IPS-15b (cell line): ENCODE measurements at regions not wholly inside any gene's neighbourhood (a gene's known extent, or its start where the extent isn't known, plus 50 kb on each side); places are given as distances from the start of the nearest gene placed in this dataset.

Experiments
- H3K27me3 ChIP-seq: one replicate; pipeline ENCODE4 v1.6.1; 2013; ENCODE audit warnings: low read length; ENCODE audit not compliant: control insufficient read depth, insufficient read depth
- H3K36me3 ChIP-seq: one replicate; pipeline ENCODE4 v1.6.1; 2013; ENCODE audit warnings: low read length; ENCODE audit not compliant: control insufficient read depth, insufficient read depth
- H3K4me1 ChIP-seq: one replicate; pipeline ENCODE4 v1.6.1; 2013; ENCODE audit warnings: mild to moderate bottlenecking, low read length; ENCODE audit not compliant: control insufficient read depth, insufficient read depth
- H3K4me3 ChIP-seq: one replicate; pipeline ENCODE4 v1.5.1; 2013; ENCODE audit warnings: low read depth, low read length
- H3K9ac ChIP-seq: one replicate; pipeline ENCODE4 v1.6.1; 2013; ENCODE audit warnings: low read depth, mild to moderate bottlenecking, low read length
- H3K9me3 ChIP-seq: one replicate; pipeline ENCODE4 v1.6.1; 2013; ENCODE audit warnings: mild to moderate bottlenecking, low read length; ENCODE audit not compliant: control insufficient read depth, insufficient read depth

DNA sequence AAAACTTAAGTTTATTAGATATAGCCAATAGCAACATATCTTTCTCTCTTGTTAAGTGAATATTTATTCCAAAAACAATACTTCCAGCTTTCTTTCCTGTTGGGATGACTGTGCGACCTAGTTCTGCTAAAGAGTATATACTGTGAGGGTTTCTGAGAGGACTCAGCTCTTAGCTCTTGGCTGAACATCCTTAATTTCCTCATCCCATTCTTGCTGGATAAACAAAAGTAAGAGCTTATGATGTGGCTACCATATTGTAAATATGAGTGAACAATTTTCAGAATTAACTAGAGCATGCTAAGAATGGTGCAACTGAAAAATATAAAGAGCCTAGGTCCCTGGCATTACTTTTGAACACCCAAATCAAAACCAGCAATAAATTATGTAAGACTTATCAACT is 279.5 kb upstream of the GNAI1 start:
- Histone ChIP-seq H3K36me3 (no peaks in the 10 kb centered on the region), H3K4me1 (no peaks in the 10 kb centered on the region), H3K4me3 (no peak overlapping the region), H3K9me3 (no peaks in the 10 kb centered on the region), H3K9ac (no peak overlapping the region), H3K27me3 (no peaks in the 10 kb centered on the region)

DNA sequence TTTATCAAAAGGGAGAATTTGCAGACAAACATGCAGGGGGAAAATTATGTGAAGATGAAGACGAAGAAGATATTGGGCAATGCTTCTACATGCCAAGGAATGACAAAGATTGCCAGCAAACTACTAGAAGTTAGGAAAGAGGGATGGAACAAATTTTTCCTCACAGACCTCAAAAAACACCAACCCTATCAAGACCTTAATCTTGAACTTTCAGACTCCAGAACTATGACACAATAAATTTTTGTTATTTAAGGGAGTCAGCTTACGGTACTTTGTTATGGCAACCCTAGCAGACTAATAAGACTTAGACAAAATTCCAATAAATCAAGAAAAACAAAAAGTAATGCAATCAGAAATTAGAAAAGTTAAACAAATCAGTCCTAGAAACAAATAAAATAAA is 280.0 kb upstream of the GNAI1 start:
- no peaks in the 10 kb centered on the region for H3K4me1 ChIP-seq
- no peak overlapping the region for H3K9ac ChIP-seq
- no peaks in the 10 kb centered on the region for H3K27me3 ChIP-seq
- H3K9me3 ChIP-seq = no peaks in the 10 kb centered on the region
- H3K4me3 ChIP-seq = no peak overlapping the region
- no peaks in the 10 kb centered on the region for H3K36me3 ChIP-seq

DNA sequence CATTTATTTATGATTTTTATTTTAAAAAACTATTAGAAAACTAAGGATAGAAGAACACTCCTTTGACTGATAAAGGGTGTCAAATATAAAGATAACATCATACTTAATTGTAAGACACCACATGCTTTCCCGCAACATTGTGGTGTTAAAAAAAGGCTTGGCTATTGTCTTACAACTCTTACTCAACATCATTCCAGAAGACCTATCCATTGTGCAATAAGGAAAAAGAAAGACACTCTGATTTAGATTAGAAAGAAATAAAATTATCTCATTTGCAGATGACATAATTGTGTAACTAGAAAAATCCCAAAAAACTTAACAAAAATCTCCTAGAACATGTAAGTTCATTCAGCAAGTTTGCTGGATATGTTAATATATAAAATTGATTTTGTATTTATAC is 296.7 kb upstream of the GNAI1 start:
- Histone ChIP-seq H3K27me3 (no peaks in the 10 kb centered on the region), H3K4me1 (no peaks in the 10 kb centered on the region)

DNA sequence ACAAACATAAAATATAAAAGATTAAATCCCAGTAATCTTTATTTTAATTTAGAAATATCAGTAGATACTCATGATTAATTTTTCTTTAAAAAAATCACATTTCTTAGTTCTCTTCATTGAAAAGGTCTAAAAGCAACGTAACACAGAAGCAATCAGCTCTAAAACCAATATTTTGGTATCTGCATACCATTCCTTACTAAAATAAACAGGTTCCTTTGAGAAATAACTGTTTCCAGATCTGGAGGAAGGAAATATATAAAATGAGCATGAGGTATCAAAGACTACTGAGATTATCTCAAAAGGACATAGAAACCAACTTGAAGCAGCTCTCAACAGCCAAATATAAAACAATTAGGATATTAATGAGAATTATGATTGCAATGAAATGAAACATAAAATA is 301.0 kb upstream of the GNAI1 start:
- Histone ChIP-seq H3K4me3 (no peak overlapping the region), H3K9ac (no peak overlapping the region), H3K4me1 (no peaks in the 10 kb centered on the region), H3K27me3 (no peaks in the 10 kb centered on the region), H3K36me3 (no peaks in the 10 kb centered on the region), H3K9me3 (no peaks in the 10 kb centered on the region)

More for the DNA sequence above, 296.7 kb upstream of the GNAI1 start:
- Histone ChIP-seq H3K4me3 (no peak overlapping the region), H3K9me3 (no peaks in the 10 kb centered on the region), H3K9ac (no peak overlapping the region), H3K36me3 (no peaks in the 10 kb centered on the region)

DNA sequence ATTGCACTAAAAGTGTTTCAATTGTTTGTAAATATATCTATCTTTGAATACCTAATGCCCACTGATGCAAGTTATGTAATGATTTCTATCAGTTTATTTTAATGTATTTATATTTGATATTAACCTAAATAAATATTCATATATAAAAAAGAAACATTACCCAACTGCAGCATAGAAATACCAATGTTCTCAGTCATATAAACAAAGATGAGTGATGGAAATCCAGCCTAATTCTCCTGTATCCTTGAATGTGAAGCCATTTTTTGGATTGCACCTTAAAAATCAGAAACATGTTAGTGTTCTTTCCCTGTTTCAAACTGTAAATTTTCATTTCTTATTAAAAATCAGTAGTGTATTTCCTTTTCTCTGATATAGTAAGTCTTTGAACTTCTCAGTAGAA is 305.8 kb upstream of the GNAI1 start:
- no peaks in the 10 kb centered on the region for H3K36me3 ChIP-seq
- no peaks in the 10 kb centered on the region for H3K9me3 ChIP-seq
- H3K4me3 ChIP-seq = no peak overlapping the region
- no peaks in the 10 kb centered on the region for H3K27me3 ChIP-seq
- no peaks in the 10 kb centered on the region for H3K4me1 ChIP-seq
- H3K9ac ChIP-seq = no peak overlapping the region

DNA sequence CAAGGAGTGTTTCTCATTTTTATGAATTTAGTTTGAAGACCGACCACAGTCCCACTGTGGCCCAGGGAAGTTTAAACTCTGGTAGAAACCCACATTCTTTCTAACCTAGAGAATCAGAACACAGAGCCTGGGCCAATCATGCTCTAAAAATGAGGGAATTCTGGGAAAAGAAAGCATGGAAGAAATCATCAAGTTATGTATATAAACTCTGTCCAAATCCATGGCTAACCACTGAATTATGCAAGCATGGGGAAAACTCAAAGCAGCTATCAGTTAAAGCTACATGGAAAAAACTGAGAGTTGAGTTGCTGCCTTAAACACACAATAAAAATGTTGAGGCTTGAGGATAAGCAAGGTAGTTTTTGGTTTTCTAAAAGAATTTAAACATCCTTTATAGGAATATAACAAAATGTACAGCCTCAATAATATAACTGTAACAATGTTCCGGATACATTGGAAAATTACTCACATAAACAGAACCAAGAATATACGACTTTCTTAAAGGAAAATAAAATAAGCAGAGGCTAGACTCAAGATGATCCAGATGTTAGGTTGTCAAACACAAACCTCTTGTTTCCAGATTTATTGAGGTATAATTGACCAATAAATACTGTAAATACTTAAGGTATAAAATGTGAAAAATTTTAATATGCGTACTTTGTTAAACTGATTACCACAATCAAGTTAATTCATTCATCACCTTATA is 311.2 kb upstream of the GNAI1 start:
- Histone ChIP-seq H3K9me3 (no peaks in the 10 kb centered on the region), H3K4me3 (no peak overlapping the region), H3K4me1 (no peaks in the 10 kb centered on the region), H3K36me3 (no peaks in the 10 kb centered on the region), H3K9ac (no peak overlapping the region), H3K27me3 (no peaks in the 10 kb centered on the region)

DNA sequence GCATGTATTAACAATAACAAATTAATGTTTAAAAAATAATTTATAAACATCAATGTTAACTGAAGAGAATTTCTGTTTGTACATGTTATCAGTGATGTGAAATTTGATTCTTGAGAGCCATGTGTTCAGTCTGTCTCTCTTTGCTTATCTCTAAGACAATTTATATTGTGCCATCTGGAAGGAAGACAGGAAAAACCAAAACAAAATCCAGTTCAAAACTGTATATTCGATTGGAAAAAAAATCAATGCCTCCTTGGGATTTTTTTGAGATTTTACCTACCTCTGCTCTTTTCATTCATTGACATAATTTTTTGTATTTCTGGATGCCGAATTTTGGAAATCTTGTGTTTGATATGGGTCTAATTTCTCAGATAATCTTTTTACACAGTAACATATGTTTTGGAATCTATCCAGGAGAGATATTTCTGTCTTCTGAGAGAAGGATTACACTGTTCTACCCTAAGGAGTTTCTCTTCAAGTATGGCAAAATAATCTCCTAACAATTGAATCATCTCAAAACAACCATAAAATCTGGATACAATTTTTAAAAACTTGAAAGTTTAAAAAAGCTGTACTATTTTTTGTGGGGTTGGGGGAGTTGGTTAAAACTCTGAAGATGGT is 311.9 kb upstream of the GNAI1 start:
- no peak overlapping the region for H3K4me3 ChIP-seq

DNA sequence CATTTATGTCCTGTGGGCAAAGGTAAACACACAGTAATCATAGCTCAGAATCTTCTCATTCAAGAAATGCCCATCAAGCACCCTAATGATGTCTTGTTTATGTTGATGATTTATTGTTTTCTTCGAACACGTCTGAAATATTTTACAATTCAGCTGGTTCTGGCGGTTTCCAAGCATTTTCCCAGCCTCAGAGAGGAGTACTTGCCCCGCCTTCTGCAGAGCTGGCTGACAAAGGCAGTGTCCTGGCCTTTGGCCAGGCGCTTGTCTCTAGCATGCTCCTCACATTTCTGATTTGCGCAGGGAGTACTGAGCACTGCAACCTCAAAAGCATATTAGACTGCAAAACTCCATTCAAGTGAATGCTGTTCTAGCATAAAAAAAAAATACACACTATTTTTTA is 314.2 kb upstream of the GNAI1 start:
- no peak overlapping the region for H3K4me3 ChIP-seq
- no peaks in the 10 kb centered on the region for H3K4me1 ChIP-seq
- H3K36me3 ChIP-seq = no peaks in the 10 kb centered on the region
- no peak overlapping the region for H3K9ac ChIP-seq
- H3K27me3 ChIP-seq = no peaks in the 10 kb centered on the region
- H3K9me3 ChIP-seq = no peaks in the 10 kb centered on the region

More for the DNA sequence above, 311.9 kb upstream of the GNAI1 start:
- no peaks in the 10 kb centered on the region for H3K27me3 ChIP-seq
- no peaks in the 10 kb centered on the region for H3K9me3 ChIP-seq
- H3K36me3 ChIP-seq = no peaks in the 10 kb centered on the region
- no peaks in the 10 kb centered on the region for H3K4me1 ChIP-seq
- H3K9ac ChIP-seq = no peak overlapping the region

DNA sequence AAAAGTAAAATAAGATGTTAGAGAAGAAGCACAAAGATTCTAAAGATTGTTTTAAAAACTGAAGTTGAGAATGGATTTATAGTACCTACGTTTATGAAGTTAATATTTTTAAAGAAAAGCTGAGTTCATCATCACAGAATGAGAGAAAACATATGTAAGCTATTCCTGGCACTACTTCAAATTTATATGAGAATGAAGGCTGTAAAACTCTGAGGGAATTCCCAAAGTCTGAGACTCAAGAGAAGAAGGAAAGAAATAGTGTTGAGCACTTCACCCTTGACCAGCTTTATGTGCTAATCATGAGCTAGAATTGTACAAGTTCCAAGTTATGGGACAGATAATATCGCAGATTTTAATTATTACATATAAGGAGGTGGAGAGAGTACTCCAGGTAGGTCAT is 323.7 kb upstream of the GNAI1 start:
- Histone ChIP-seq H3K9ac (no peak overlapping the region), H3K9me3 (no peaks in the 10 kb centered on the region), H3K4me1 (no peaks in the 10 kb centered on the region), H3K27me3 (no peaks in the 10 kb centered on the region), H3K36me3 (no peaks in the 10 kb centered on the region), H3K4me3 (no peak overlapping the region)

DNA sequence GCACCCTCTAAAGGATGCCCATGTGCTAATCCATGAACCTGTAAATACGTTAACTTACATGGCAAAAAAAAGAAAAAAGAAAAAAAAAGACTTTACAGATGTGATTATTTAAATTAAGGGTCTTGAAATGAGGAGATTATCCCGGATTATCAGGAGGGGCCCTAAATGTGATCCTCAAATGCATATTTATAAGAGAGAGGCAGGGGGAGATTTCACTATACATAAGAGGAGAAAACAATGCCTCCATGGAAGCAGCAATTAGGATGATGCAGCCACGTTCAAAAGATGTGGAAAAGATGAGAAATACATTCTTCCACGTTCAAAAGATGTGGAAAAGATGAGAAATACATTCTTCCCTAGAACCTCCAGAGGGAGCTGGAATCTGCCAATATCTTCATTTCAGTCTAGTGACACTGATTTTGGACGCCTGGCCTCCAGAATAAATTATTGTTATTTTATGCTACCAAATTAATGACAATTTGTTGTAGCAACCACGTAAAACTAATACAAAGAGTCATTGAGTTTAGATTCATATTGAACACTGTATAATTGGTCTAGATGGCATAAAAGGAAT is 328.4 kb upstream of the GNAI1 start:
- H3K27me3 ChIP-seq = no peaks in the 10 kb centered on the region
- no peaks in the 10 kb centered on the region for H3K4me1 ChIP-seq
- H3K4me3 ChIP-seq = no peak overlapping the region
- no peaks in the 10 kb centered on the region for H3K36me3 ChIP-seq
- no peaks in the 10 kb centered on the region for H3K9me3 ChIP-seq
- no peak overlapping the region for H3K9ac ChIP-seq

DNA sequence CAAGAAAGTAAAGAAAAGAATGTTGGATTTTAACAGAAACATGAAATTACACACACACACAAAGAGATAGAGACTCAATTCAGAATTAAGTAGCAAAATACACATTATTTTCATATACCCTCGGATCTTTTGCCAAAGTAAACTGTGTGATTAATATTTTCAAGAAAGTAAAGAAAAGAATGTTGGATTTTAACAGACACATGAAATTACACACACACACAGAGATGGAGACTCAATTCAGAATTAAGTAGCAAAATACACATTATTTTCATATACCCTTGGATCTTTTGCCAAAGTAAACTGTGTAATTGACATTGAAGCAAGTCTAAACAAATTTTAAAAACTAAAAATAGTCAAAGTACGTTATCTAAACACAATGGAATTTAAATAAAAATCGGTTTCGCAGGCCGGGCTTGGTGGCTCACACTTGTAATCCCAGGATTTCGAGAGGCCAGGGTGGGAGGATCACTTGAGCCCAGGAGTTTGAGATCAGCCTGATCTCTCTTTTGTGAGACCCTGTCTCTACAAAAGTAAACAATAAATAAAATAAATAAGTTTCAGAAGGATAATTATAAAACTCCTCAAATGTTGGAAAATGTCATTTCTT is 337.3 kb upstream of the MAGI2 start:
- no peak overlapping the region for H3K4me3 ChIP-seq

More for the DNA sequence above, 337.3 kb upstream of the MAGI2 start:
- Histone ChIP-seq H3K36me3 (no peaks in the 10 kb centered on the region), H3K9ac (no peak overlapping the region), H3K4me1 (no peaks in the 10 kb centered on the region), H3K9me3 (no peaks in the 10 kb centered on the region), H3K27me3 (no peaks in the 10 kb centered on the region)
